ENCODE measurements at regions not wholly inside any gene's neighbourhood (a gene's known extent, or its start where the extent isn't known, plus 50 kb on each side); places are given as distances from the start of the nearest gene placed in this dataset.
A peak's percentile ranks its signal among the peaks of the same experiment; 100 is the strongest.

DNA sequence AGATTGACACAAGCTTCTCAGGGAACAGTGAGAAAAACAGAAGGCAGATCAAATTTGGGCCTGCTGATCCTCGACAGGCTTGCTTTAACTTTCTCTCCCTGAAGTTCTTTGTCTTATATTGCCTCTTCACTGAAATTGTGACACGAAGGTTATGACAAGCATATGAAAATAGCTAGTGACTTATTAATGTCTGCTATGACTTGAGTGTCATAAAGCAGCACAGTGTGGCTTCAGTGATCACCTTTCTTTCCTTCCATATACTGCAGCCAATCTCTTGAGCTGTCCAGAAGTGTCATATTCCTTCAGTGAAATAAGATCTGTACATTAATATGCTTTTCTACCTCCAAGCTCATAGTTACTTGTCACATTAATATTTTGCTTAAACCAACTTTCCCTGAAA, 870.2 kb downstream of the C4orf33 start:
- ATAC-seq (peak; percentile 60), FAIRE-seq (no peak)

DNA sequence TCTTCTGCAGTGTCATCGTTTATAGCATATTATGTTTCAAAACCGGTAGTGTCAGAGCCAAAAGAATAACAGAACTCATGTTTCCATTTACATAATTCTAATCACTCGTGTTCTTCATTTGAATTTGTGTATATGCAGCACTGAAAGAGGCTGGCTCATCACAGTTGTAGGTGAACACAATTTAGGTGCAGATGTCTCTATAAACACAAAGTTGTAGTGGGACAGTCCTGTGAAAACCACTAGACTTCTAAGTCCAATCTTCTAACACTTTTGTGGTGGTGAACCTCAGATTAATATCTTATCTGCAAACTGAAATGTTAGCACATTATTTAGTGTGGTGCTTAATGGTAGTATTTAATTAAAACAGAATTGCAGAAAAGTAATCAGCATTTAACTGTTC, 872.4 kb downstream of the C4orf33 start:
- ChIA-PET RAD21 (ENCODE audit: unreplicated experiment) (no interaction called here), POLR2A (no interaction called here), CTCF (no interaction called here), SMC1A (ENCODE audit: uncharacterized antibody, unreplicated experiment) (no interaction called here)
- Histone ChIP-seq H3K79me2 (ENCODE audit: control insufficient read depth, insufficient read depth, low read length) (no peaks in the 10 kb centered on the region), H3K4me3 (no peak overlapping the region), H3K4me1 (ENCODE audit: control insufficient read depth, insufficient read depth, low read length) (no peaks in the 10 kb centered on the region), H3K36me3 (ENCODE audit: control insufficient read depth in 2 of 2, insufficient read depth in 2 of 2, low read length in 1 of 2) (no peaks in the 10 kb centered on the region), H3K27ac (ENCODE audit: control insufficient read depth, insufficient read depth) (no peak overlapping the region), H3K9ac (ENCODE audit: control insufficient read depth, insufficient read depth, low read length) (no peak overlapping the region), H3K9me3 (replicated peaks; ENCODE audit: control insufficient read depth, insufficient read depth, low read length) (no peaks in the 10 kb centered on the region), H4K20me1 (ENCODE audit: control insufficient read depth, insufficient read depth) (no peaks in the 10 kb centered on the region), H3K27me3 (replicated peaks in 1 of 2; ENCODE audit: control insufficient read depth in 2 of 2, insufficient read depth in 2 of 2, low read length in 1 of 2) (no peaks in the 10 kb centered on the region), H2AFZ (ENCODE audit: control insufficient read depth, low read depth, low read length) (no peak overlapping the region), H3K4me2 (ENCODE audit: control insufficient read depth, insufficient read depth) (no peak overlapping the region)
- FAIRE-seq = no peak
- no peak for ATAC-seq
- no peak for DNase-seq (ENCODE audit: low read depth, low spot score)
- BruUV-seq (replicated peaks) = no TSS peak
- in situ Hi-C loops (cut with MboI) (no loop called here), intact Hi-C loops (cut with micrococcal nuclease; ENCODE audit: unreplicated experiment) (no loop called here)
- WGBS (ENCODE audit: insufficient coverage, insufficient replicate concordance, low lambda C conversion rate, missing lambda C conversion rate) = 43% methylated on average over 3 of the region's 3 CpGs
- no peak for TF ChIP-seq YY1 (IDR thresholded peaks at IDR 0.05; ENCODE audit: low read depth, low read length)
- TF ChIP-seq, protein P1, sequence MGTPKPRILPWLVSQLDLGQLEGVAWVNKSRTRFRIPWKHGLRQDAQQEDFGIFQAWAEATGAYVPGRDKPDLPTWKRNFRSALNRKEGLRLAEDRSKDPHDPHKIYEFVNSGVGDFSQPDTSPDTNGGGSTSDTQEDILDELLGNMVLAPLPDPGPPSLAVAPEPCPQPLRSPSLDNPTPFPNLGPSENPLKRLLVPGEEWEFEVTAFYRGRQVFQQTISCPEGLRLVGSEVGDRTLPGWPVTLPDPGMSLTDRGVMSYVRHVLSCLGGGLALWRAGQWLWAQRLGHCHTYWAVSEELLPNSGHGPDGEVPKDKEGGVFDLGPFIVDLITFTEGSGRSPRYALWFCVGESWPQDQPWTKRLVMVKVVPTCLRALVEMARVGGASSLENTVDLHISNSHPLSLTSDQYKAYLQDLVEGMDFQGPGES (IDR thresholded peaks at IDR 0.05) = no peak
- no peak for TF ChIP-seq FOS (IDR thresholded peaks at IDR 0.05; ENCODE audit: borderline replicate concordance, extremely low read depth, insufficient read length)
- TF ChIP-seq, protein P2, sequence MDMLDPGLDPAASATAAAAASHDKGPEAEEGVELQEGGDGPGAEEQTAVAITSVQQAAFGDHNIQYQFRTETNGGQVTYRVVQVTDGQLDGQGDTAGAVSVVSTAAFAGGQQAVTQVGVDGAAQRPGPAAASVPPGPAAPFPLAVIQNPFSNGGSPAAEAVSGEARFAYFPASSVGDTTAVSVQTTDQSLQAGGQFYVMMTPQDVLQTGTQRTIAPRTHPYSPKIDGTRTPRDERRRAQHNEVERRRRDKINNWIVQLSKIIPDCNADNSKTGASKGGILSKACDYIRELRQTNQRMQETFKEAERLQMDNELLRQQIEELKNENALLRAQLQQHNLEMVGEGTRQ (IDR thresholded peaks at IDR 0.05; ENCODE audit: borderline replicate concordance, low read depth, low read length) = no peak
- TF ChIP-seq SPI1 (IDR thresholded peaks at IDR 0.05; ENCODE audit: borderline replicate concordance, insufficient read depth, low read depth, low read length) = no peak
- no peak for TF ChIP-seq TAF1 (IDR thresholded peaks at IDR 0.05; ENCODE audit: borderline replicate concordance, low read depth, low read length)
- TF ChIP-seq NBN (IDR thresholded peaks at IDR 0.05) = no peak
- no peak for TF ChIP-seq IKZF2 (IDR thresholded peaks at IDR 0.05)

More for the DNA sequence above, 870.2 kb downstream of the C4orf33 start:
- no peak for DNase-seq (ENCODE audit: low read depth, low spot score)
- no peaks in the 10 kb centered on the region for H3K36me3 ChIP-seq (ENCODE audit: control insufficient read depth in 2 of 2, insufficient read depth in 2 of 2, low read length in 1 of 2)
- 0% methylated on average over 2 of the region's 2 CpGs for WGBS (ENCODE audit: insufficient coverage, insufficient replicate concordance, low lambda C conversion rate, missing lambda C conversion rate)
- H3K4me2 ChIP-seq (ENCODE audit: control insufficient read depth, insufficient read depth) = no peak overlapping the region
- H3K9ac ChIP-seq (ENCODE audit: control insufficient read depth, insufficient read depth, low read length) = no peak overlapping the region
- RAD21 ChIA-PET (ENCODE audit: unreplicated experiment) = interaction anchor here (1.4 kb wide), 1 partner anchor 10 kb away, joined by 3 read pairs; no protein-coding TSS in a partner anchor
- H3K27ac ChIP-seq (ENCODE audit: control insufficient read depth, insufficient read depth) = no peak overlapping the region
- H3K4me1 ChIP-seq (ENCODE audit: control insufficient read depth, insufficient read depth, low read length) = no peaks in the 10 kb centered on the region
- no peaks in the 10 kb centered on the region for H3K27me3 ChIP-seq (replicated peaks in 1 of 2; ENCODE audit: control insufficient read depth in 2 of 2, insufficient read depth in 2 of 2, low read length in 1 of 2)
- no peaks in the 10 kb centered on the region for H4K20me1 ChIP-seq (ENCODE audit: control insufficient read depth, insufficient read depth)
- CTCF ChIA-PET = interaction anchor here (0.8 kb wide), 1 partner anchor 8 kb away, joined by 3 read pairs; no protein-coding TSS in a partner anchor
- no peak for TF ChIP-seq BMI1 (IDR thresholded peaks at IDR 0.05; ENCODE audit: borderline replicate concordance)
- TF ChIP-seq, protein P3, sequence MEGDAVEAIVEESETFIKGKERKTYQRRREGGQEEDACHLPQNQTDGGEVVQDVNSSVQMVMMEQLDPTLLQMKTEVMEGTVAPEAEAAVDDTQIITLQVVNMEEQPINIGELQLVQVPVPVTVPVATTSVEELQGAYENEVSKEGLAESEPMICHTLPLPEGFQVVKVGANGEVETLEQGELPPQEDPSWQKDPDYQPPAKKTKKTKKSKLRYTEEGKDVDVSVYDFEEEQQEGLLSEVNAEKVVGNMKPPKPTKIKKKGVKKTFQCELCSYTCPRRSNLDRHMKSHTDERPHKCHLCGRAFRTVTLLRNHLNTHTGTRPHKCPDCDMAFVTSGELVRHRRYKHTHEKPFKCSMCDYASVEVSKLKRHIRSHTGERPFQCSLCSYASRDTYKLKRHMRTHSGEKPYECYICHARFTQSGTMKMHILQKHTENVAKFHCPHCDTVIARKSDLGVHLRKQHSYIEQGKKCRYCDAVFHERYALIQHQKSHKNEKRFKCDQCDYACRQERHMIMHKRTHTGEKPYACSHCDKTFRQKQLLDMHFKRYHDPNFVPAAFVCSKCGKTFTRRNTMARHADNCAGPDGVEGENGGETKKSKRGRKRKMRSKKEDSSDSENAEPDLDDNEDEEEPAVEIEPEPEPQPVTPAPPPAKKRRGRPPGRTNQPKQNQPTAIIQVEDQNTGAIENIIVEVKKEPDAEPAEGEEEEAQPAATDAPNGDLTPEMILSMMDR (IDR thresholded peaks at IDR 0.05 in 2 of 3, conservative IDR thresholded peaks at IDR 0.05 in 1 of 3; ENCODE audit: control insufficient read depth in 2 of 3, extremely low read depth in 1 of 3, insufficient read depth in 1 of 3, low read depth in 3 of 3, low read length in 3 of 3) = no peak
- TF ChIP-seq IKZF1 (conservative IDR thresholded peaks at IDR 0.05) = no peak
- TF ChIP-seq MEF2A (IDR thresholded peaks at IDR 0.05; ENCODE audit: insufficient read depth, low read depth, low read length) = no peak
- no peaks in the 10 kb centered on the region for H3K9me3 ChIP-seq (replicated peaks; ENCODE audit: control insufficient read depth, insufficient read depth, low read length)
- H3K4me3 ChIP-seq = no peak overlapping the region
- in situ Hi-C loops (cut with MboI) (no loop called here), intact Hi-C loops (cut with micrococcal nuclease; ENCODE audit: unreplicated experiment) (no loop called here)
- BruUV-seq (replicated peaks) = no TSS peak
- SMC1A ChIA-PET (ENCODE audit: uncharacterized antibody, unreplicated experiment) = no interaction called here
- H2AFZ ChIP-seq (ENCODE audit: control insufficient read depth, low read depth, low read length) = no peak overlapping the region
- H3K79me2 ChIP-seq (ENCODE audit: control insufficient read depth, insufficient read depth, low read length) = no peaks in the 10 kb centered on the region
- POLR2A ChIA-PET = no interaction called here

All from GM12878 (cell line).